K562 (cell line): ENCODE measurements at regions not wholly inside any gene's neighbourhood (a gene's known extent, or its start where the extent isn't known, plus 50 kb on each side); places are given as distances from the start of the nearest gene placed in this dataset.

Experiments
- ATF2 ChIP-seq: sonication (generic); formaldehyde crosslinking; IDR thresholded peaks from 2 replicates; pipeline ENCODE4 v1.8.1; 2022; ENCODE audit warnings: missing genetic modification reagents
- BCL6 ChIP-seq: fragments of 250-450 bp; sonication (Bioruptor Pico); IDR thresholded peaks from 2 replicates; pipeline ENCODE4 v1.4.0; 2020
- GMEB1 ChIP-seq: fragments of 250-450 bp; sonication (Bioruptor Pico); IDR thresholded peaks from 2 replicates; pipeline ENCODE4 v1.4.0; 2020; ENCODE audit warnings: mild to moderate bottlenecking
- HDGF ChIP-seq: fragments of 450-650 bp; IDR thresholded peaks from 2 replicates; pipeline ENCODE4 v1.6.1; 2016
- MAFK ChIP-seq: IDR thresholded peaks from 2 replicates; pipeline ENCODE4 v1.6.1; 2011; ENCODE audit warnings: low read length, improper control_type of control experiment
- MCM7 ChIP-seq, 2 experiments: fragments of 450-650 bp; IDR thresholded peaks; 2 replicates each; pipeline ENCODE4 v1.6.1; 2016 to 2018
- MECOM ChIP-seq: fragments of 250-450 bp; sonication (Bioruptor Pico); IDR thresholded peaks from 2 replicates; pipeline ENCODE4 v1.8.0; 2022; ENCODE audit warnings: inconsistent platforms
- PRDM10 ChIP-seq: fragments of 450-650 bp; IDR thresholded peaks from 2 replicates; pipeline ENCODE4 v1.6.1; 2018; ENCODE audit not compliant: partially characterized antibody
- SMARCE1 ChIP-seq: fragments of 450-650 bp; IDR thresholded peaks from 2 replicates; pipeline ENCODE4 v1.7.1; 2016; ENCODE audit warnings: mild to moderate bottlenecking
- TFAP4 ChIP-seq: sonication (generic); formaldehyde crosslinking; IDR thresholded peaks from 2 replicates; pipeline ENCODE4 v1.8.0; 2022; ENCODE audit warnings: missing genetic modification reagents, mild to moderate bottlenecking, moderate library complexity, borderline replicate concordance
- ZNF318 ChIP-seq, 2 experiments: fragments of 450-650 bp; IDR thresholded peaks; 2 replicates each; pipeline ENCODE4 v1.6.1; 2016; ENCODE audit warnings: mild to moderate bottlenecking in 2 of 2, borderline replicate concordance in 1 of 2, low read depth in 1 of 2, moderate library complexity in 1 of 2

- TF ChIP-seq MCM7 (IDR thresholded peaks at IDR 0.05) (no peak), MECOM (CRISPR knock-in tag) (no peak), HDGF (no peak), TFAP4 (CRISPR knock-in tag) (peak; percentile 57), PRDM10 (no peak), ZNF318 (IDR thresholded peaks at IDR 0.05; ENCODE audit: borderline replicate concordance in 1 of 2, low read depth in 1 of 2) (no peak), BCL6 (CRISPR knock-in tag) (no peak), GMEB1 (CRISPR knock-in tag) (no peak), MAFK (no peak), ATF2 (CRISPR knock-in tag) (no peak), SMARCE1 (peak; percentile 60; the same call in 1 of the 2 replicates)
These were observed 457.1 kb downstream of the TYW1 start (continued) for GRCh38 chr7:67453580-67454380.
